ENCODE measurements at regions not wholly inside any gene's neighbourhood (a gene's known extent, or its start where the extent isn't known, plus 50 kb on each side); places are given as distances from the start of the nearest gene placed in this dataset.

- no peak for DNase-seq (ENCODE audit: low spot score)
Observed at GRCh38 chr3:152053866-152054265, 180.4 kb downstream of the SUCNR1 start.

DNA sequence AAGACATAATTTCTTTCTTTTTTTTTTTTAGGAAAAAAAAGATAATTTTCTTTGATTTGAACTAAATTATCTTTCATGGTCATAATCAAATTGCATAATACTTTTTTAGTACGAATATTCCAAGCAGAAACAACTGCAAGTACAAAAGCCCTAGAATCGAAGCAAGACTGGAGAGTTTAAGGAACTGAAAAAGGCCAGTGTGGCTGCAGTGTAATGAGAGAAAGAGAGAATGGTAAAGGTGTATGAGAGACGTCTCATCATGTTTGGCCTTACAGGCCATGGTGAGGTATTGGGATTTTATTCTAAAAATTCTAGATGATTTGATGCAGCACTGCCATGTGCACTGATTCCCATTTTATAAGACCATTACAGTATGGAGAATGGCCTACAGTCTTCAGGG is 180.9 kb downstream of the SUCNR1 start:
- no peak for DNase-seq (ENCODE audit: low spot score)

- DNase-seq (ENCODE audit: low spot score) = no peak
Observed at GRCh38 chr3:152056073-152056472, 182.6 kb downstream of the SUCNR1 start.

- DNase-seq (ENCODE audit: low spot score) = no peak
Observed at GRCh38 chr3:152056481-152056880, 183.0 kb downstream of the SUCNR1 start.

- no peak for DNase-seq (ENCODE audit: low spot score)
Observed at GRCh38 chr3:152056987-152057386, 183.5 kb downstream of the SUCNR1 start.

- DNase-seq (ENCODE audit: low spot score) = no peak
Observed at GRCh38 chr3:152058856-152059255, 185.4 kb downstream of the SUCNR1 start.

DNA sequence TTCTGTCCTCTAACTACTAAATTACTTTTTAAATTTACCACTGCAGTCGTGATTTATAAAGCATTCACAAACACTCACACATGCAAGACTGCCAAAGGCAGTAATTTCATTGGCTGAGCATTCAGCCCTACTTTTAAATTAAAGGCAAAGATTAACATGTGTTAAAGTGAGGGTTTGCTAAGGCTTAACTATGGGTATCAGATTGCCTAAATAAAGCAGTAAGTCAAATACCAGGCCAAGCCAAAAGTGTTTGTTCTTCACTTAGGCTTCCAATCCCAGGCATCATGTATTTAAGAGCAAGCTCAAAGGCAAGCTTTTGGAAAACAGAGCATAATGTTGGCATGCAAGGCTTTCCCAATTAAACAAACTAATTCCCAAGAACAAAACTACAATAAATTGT is 187.3 kb downstream of the SUCNR1 start:
- no peak for DNase-seq (ENCODE audit: low spot score)

DNA sequence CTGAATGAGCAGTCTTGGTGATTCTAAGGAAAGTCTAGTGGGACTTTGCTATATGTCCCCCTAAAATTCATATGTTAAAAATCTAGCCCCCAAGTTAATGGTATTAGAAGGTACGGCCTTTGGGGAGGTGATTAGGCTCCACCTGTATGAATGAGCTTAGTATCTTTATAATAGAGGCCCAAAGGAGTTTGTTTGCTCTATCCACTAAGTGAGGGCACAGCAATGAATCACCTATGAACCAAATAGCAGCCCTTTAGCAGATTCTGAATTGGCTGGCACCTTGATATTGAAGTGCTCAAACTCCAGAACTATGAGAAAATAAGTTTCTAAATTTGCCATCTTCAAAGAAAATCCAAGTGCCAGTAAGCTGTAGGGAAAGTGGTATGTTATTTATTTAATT is 187.9 kb downstream of the SUCNR1 start:
- no peak for DNase-seq (ENCODE audit: low spot score)

GRCh38 chr3:152069871-152070270 is 196.4 kb downstream of the SUCNR1 start:
- peak; percentile 53 for DNase-seq (ENCODE audit: low spot score)

DNA sequence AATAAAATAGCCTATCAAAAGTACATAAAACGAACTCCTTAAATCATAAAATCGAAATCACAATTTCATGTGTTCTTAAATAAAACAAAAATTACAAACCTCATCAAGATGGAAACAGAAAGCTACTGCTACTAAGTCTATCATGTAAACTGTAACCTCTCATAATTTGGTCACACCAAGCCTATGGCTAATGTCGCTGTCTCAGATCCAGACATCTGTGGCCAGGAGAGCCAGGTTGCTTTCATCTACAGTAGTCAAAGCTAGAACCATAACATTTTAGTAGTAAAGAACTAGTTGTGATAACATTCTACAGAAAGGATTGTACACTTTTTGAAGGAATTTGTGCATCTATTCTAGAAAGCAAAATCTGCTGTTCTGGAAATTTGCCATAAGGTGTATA is 197.4 kb upstream of the MBNL1 start:
- no peak for DNase-seq (ENCODE audit: low spot score)

DNA sequence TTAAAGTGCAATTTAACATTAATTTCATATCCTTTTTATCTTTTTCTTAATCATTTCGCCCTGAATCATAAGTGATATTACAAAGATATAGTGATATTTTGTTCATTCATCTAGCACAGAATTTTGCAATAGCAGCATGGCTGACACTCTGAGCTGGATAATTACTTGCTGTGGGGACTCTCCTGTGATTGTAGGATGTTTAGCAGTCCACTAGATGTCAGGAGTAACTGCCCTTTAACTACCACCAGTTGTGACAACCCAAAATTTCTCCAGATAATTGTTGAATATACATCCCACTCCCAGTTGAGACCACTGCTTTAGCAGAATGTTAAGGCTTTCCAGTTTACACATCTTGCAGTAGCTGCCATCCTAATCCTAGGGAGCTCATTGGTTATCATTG is 196.8 kb upstream of the MBNL1 start:
- DNase-seq (ENCODE audit: low spot score) = peak; percentile 69

GRCh38 chr3:152073267-152073666 is 195.5 kb upstream of the MBNL1 start:
- DNase-seq (ENCODE audit: low spot score) = peak; percentile 53

DNA sequence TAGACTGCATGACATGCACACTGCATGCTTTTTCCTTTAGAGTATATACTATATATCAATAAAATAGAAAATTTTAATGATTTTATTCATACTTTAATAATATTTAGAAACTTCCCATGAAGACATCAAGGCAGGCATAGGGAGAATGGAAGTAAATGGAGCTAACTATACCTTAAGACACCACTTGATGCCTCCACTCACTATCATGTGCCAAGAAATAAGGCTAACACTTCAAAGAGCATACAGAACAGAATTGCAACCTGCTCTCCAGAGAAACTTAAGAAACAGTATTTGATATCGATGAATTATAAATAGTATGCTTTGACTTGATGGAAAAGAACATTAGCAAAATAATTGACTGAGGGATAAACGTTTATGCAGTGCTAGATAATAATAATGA is 192.6 kb upstream of the MBNL1 start:
- peak; percentile 15 for DNase-seq (ENCODE audit: low spot score)

- no peak for DNase-seq (ENCODE audit: low spot score)
Observed at GRCh38 chr3:152079980-152080379, 188.7 kb upstream of the MBNL1 start.

DNA sequence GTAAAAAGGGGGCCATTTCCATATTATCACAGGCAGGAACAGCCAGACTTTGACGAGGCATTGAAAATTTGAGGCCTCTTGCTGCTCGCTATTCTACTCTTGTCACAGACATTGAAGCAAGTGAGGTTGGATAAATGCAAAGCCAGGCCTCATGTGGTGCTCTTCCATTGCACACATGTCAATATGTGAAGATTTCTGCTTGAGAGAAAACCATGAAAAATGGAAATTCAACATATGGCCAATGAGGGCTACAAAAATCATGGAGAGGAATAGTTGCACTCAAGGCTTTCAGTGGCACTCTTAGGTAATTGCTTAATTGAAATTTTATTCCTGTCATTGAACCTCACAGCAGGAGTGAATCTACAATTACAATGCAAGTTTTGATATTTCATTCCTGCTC is 185.6 kb upstream of the MBNL1 start:
- no peak for DNase-seq (ENCODE audit: low spot score)

- no peak for DNase-seq (ENCODE audit: low spot score)
Observed at GRCh38 chr3:152084441-152085158, 184.1 kb upstream of the MBNL1 start.

GRCh38 chr3:152087153-152087552 is 181.6 kb upstream of the MBNL1 start:
- DNase-seq (ENCODE audit: low spot score) = no peak

- DNase-seq (ENCODE audit: low spot score) = no peak
Observed at GRCh38 chr3:152089528-152089927, 179.2 kb upstream of the MBNL1 start.

DNA sequence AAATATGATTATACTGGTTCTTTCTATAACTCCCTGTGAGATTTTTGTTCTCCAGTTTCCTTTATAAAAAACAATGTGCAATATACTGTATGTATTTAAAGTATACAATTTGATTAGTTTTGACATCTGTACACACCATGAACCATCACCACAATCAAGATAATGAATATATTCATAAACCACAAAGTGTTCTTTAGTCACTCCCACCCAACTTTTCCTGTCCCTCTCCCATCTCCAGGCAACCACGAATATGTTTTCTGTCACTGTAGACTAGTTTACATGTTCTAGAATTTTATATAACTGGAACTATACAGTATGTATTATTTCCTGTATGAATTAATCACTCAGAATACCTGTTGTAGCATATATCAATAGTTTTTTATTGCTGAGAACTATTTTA is 177.0 kb upstream of the MBNL1 start:
- DNase-seq (ENCODE audit: low spot score) = no peak

- no peak for DNase-seq (ENCODE audit: low spot score)
Observed at GRCh38 chr3:152093901-152094300, 174.8 kb upstream of the MBNL1 start.

DNA sequence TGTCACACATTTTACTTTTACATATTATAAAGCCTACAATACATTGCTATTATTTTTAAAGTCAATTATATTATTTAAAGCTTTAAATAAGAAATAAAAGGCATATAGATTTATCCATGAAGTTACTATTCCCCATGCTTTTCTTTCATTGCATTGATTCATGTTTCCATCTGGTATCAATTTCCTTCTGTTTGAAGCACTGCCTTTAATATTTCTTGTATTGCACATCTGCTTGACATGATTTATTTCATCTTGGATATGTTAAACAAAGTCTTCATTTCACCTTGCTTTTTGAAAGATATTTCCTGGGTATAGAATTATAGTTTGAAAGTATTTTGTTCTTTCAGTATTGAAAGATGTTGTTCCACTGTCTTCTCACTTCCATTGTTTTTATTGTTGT is 174.3 kb upstream of the MBNL1 start:
- no peak for DNase-seq (ENCODE audit: low spot score)

GRCh38 chr3:152095472-152095871 is 173.3 kb upstream of the MBNL1 start:
- DNase-seq (ENCODE audit: low spot score) = no peak

DNA sequence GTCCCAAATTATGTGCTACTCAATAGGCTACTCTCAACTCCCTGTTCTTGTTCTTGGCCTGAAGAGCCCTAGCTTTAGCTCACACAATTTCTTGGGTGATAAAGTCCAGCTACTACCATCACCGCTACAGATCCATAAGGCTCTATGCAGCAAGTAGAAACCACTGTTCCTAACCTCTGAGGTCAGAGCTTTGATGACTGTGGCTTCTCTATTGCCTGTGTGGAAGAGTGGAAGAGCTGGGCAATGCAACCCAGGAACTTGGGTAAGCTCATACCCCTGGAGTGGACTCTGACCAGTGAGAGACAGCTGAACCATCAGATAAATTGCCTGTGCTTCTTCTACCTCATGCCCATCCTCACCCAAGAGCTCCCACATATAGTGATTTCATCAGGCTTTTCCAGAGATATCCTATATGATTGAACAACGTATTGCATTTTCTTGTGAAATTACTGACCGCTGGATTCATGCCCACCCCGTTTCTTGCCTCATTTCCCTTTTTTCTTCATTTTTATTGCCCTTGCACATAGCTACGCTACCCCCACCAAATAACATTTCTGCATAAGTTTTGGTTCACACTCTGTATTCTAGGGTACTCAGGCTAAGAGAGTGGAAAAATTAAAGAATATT is 172.3 kb upstream of the MBNL1 start:
- DNase-seq (ENCODE audit: low spot score) = no peak

GRCh38 chr3:152097120-152097519 is 171.6 kb upstream of the MBNL1 start:
- no peak for DNase-seq (ENCODE audit: low spot score)
